ENCODE measurements at regions not wholly inside any gene's neighbourhood (a gene's known extent, or its start where the extent isn't known, plus 50 kb on each side); places are given as distances from the start of the nearest gene placed in this dataset.

- TF ChIP-seq CTCF (IDR thresholded peaks at IDR 0.05): no peak
- TF ChIP-seq POLR2A (IDR thresholded peaks at IDR 0.05): no peak
- no peak for TF ChIP-seq POLR2AphosphoS5 (IDR thresholded peaks at IDR 0.05)
- TF ChIP-seq EP300 (IDR thresholded peaks at IDR 0.05): no peak
These were observed 254.3 kb upstream of the FOXQ1 start for GRCh38 chr6:1057490-1058135.
